ENCODE measurements at regions not wholly inside any gene's neighbourhood (a gene's known extent, or its start where the extent isn't known, plus 50 kb on each side); places are given as distances from the start of the nearest gene placed in this dataset.
A peak's percentile ranks its signal among the peaks of the same experiment; 100 is the strongest.

DNA sequence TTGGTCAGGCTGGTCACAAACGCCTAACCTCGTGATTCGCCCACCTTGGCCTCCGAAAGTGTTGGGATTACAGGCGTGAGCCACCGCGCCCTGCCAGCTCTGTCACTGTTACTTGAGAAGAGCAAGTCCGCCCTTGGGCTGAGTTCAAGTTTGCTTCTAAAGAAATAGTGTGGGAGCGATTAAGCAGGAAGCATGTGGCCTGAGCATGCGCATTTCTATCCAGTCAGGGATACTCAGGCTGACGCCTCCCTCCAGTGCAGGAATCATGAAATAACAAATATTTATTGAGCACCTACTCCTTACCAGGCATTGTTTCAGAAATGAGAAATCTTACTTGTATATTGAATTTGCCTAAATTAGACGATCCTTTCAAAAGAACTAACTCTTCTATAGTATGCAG lies 166.2 kb downstream of the EDN1 start:
- H3K4me3 ChIP-seq (ENCODE audit: control insufficient read depth in 1 of 7, extremely low read depth in 1 of 7, insufficient read depth in 4 of 7, low read depth in 2 of 7, low read length in 6 of 7) = no peak overlapping the region
- peaks cover 3 to 8% (median 7%) of the 10 kb centered on the region in 5 experiments for H3K9me3 ChIP-seq (ENCODE audit: control extremely low read depth in 1 of 5, control insufficient read depth in 4 of 5, insufficient read depth in 2 of 5, low read depth in 1 of 5, low read length in 4 of 5)
- 96% methylated on average over 10 of the region's 12 CpGs for WGBS (ENCODE audit: insufficient coverage)
- ChIA-PET POLR2A (no interaction called here), CTCF (no interaction called here)
- H3K27ac ChIP-seq (ENCODE audit: insufficient read depth in 1 of 2, low read depth in 1 of 2, low read length in 2 of 2, poor library complexity in 1 of 2, severe bottlenecking in 2 of 2) = no peak overlapping the region
- H3K4me1 ChIP-seq (ENCODE audit: control extremely low read depth in 1 of 4, control insufficient read depth in 4 of 4, insufficient read depth in 4 of 4, low read length in 3 of 4) = no peaks in the 10 kb centered on the region
- no peaks in the 10 kb centered on the region for H3K27me3 ChIP-seq (replicated peaks in 2 of 5; ENCODE audit: control insufficient read depth in 4 of 5, insufficient read depth in 5 of 5, low read length in 4 of 5)
- H3K36me3 ChIP-seq (ENCODE audit: control insufficient read depth in 4 of 4, insufficient read depth in 4 of 4, low read length in 3 of 4) = no peaks in the 10 kb centered on the region
- DNase-seq = no peak

DNA sequence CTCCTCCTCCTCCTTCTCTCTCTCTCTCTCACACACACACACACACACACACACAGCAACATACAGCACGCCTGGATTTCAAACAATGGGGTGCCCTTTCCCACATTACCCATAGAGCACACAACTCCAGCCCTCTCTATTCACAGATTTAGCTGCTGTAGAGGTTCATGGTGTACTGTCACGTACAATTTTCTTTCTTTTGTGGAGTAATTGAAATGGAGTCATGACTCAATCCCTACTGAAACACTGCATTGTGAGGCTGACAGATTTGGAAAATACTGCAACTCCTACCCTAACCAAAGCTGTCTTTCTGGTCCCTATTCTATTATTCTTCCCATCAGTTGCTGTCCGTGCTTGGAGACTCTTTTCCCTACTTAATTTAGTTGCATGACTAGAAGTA lies 166.9 kb downstream of the EDN1 start:
- Histone ChIP-seq H3K36me3 (ENCODE audit: control insufficient read depth in 4 of 4, insufficient read depth in 4 of 4, low read length in 3 of 4) (no peaks in the 10 kb centered on the region), H3K27me3 (replicated peaks in 2 of 5; ENCODE audit: control insufficient read depth in 4 of 5, insufficient read depth in 5 of 5, low read length in 4 of 5) (no peaks in the 10 kb centered on the region), H3K27ac (ENCODE audit: insufficient read depth in 1 of 2, low read depth in 1 of 2, low read length in 2 of 2, poor library complexity in 1 of 2, severe bottlenecking in 2 of 2) (no peak overlapping the region), H3K4me3 (ENCODE audit: control insufficient read depth in 1 of 7, extremely low read depth in 1 of 7, insufficient read depth in 4 of 7, low read depth in 2 of 7, low read length in 6 of 7) (no peak overlapping the region), H3K4me1 (ENCODE audit: control extremely low read depth in 1 of 4, control insufficient read depth in 4 of 4, insufficient read depth in 4 of 4, low read length in 3 of 4) (no peaks in the 10 kb centered on the region), H3K9me3 (ENCODE audit: control extremely low read depth in 1 of 5, control insufficient read depth in 4 of 5, insufficient read depth in 2 of 5, low read depth in 1 of 5, low read length in 4 of 5) (peaks cover 3 to 8% (median 7%) of the 10 kb centered on the region in 5 experiments)
- CTCF ChIA-PET = no interaction called here
- no peak for DNase-seq
- WGBS (ENCODE audit: insufficient coverage) = no CpG with 5 or more reads among the region's 3 CpGs
- POLR2A ChIA-PET = no interaction called here

DNA sequence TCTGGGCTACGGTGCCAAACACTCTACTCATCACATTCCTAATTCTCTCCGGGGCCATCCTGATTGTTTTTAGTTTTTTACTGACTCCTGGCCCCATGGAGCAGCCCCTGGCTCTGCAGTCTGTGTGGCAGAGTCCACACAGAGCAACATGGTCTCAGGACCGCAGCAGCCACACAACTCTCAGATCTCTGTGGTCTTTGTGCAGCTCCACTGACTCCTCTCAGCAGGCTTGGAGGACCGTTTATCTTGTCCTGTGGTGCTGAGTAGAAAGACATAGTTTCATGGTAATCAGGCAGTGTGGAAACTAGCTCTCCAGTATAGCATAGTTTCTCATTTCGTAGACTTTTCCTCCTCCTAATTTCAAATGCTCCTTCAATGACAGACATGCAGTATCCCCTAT lies 168.4 kb downstream of the EDN1 start:
- no peak for DNase-seq
- CTCF ChIA-PET = no interaction called here
- peaks cover 0 to 3% (median 3%) of the 10 kb centered on the region in 5 experiments for H3K9me3 ChIP-seq (ENCODE audit: control extremely low read depth in 1 of 5, control insufficient read depth in 4 of 5, insufficient read depth in 2 of 5, low read depth in 1 of 5, low read length in 4 of 5)
- 94% methylated on average over 4 of the region's 5 CpGs for WGBS (ENCODE audit: insufficient coverage)
- H3K27ac ChIP-seq (ENCODE audit: insufficient read depth in 1 of 2, low read depth in 1 of 2, low read length in 2 of 2, poor library complexity in 1 of 2, severe bottlenecking in 2 of 2) = no peak overlapping the region
- no peak overlapping the region for H3K4me3 ChIP-seq (ENCODE audit: control insufficient read depth in 1 of 7, extremely low read depth in 1 of 7, insufficient read depth in 4 of 7, low read depth in 2 of 7, low read length in 6 of 7)
- no peaks in the 10 kb centered on the region for H3K36me3 ChIP-seq (ENCODE audit: control insufficient read depth in 4 of 4, insufficient read depth in 4 of 4, low read length in 3 of 4)
- no peaks in the 10 kb centered on the region for H3K4me1 ChIP-seq (ENCODE audit: control extremely low read depth in 1 of 4, control insufficient read depth in 4 of 4, insufficient read depth in 4 of 4, low read length in 3 of 4)
- no peaks in the 10 kb centered on the region for H3K27me3 ChIP-seq (replicated peaks in 2 of 5; ENCODE audit: control insufficient read depth in 4 of 5, insufficient read depth in 5 of 5, low read length in 4 of 5)
- POLR2A ChIA-PET = no interaction called here

DNA sequence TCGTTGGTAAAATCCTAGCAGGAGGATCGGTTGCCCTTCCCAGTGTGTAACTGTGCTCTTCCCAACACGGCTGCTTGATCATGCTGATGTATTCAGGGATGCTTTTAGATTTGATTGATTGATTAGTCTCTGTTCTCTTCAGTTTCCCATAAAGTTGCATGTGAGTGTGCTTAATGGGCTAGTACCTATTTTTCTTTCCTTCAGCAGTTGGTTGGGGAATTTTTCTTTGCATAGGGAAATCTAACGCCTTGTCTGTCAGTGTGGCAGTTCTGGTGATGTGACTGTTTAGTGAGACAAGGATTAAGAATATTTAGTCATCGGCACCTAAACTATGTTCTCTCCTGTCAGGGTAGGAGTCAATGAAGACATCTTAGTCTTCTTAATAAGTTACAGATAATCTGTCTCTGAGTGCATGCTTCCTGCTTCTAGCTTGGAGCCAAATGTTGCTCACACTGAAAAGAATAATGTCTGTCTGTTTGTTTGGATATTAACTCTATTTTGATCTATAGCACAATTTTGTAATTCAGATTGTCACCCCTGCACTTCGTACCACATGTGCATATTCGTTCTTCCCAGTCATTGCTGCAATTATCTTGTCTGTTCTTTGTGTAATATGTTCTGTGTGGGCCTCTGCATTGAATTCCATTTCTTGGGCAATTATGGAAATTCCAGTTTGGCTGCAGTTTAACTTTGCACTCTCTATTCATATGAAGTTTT lies 169.9 kb downstream of the EDN1 start:
- 100% methylated on average over 1 of the region's 7 CpGs for WGBS (ENCODE audit: insufficient coverage)
- ChIA-PET POLR2A (no interaction called here), CTCF (no interaction called here)
- no peak overlapping the region for H3K27ac ChIP-seq (ENCODE audit: insufficient read depth in 1 of 2, low read depth in 1 of 2, low read length in 2 of 2, poor library complexity in 1 of 2, severe bottlenecking in 2 of 2)
- H3K9me3 ChIP-seq (ENCODE audit: control extremely low read depth in 1 of 5, control insufficient read depth in 4 of 5, insufficient read depth in 2 of 5, low read depth in 1 of 5, low read length in 4 of 5) = peaks cover 0 to 1% (median 0%) of the 10 kb centered on the region in 5 experiments
- H3K36me3 ChIP-seq (ENCODE audit: control insufficient read depth in 4 of 4, insufficient read depth in 4 of 4, low read length in 3 of 4) = no peaks in the 10 kb centered on the region
- no peaks in the 10 kb centered on the region for H3K27me3 ChIP-seq (replicated peaks in 2 of 5; ENCODE audit: control insufficient read depth in 4 of 5, insufficient read depth in 5 of 5, low read length in 4 of 5)
- DNase-seq = no peak
- no peak overlapping the region for H3K4me3 ChIP-seq (ENCODE audit: control insufficient read depth in 1 of 7, extremely low read depth in 1 of 7, insufficient read depth in 4 of 7, low read depth in 2 of 7, low read length in 6 of 7)
- H3K4me1 ChIP-seq (ENCODE audit: control extremely low read depth in 1 of 4, control insufficient read depth in 4 of 4, insufficient read depth in 4 of 4, low read length in 3 of 4) = no peaks in the 10 kb centered on the region

DNA sequence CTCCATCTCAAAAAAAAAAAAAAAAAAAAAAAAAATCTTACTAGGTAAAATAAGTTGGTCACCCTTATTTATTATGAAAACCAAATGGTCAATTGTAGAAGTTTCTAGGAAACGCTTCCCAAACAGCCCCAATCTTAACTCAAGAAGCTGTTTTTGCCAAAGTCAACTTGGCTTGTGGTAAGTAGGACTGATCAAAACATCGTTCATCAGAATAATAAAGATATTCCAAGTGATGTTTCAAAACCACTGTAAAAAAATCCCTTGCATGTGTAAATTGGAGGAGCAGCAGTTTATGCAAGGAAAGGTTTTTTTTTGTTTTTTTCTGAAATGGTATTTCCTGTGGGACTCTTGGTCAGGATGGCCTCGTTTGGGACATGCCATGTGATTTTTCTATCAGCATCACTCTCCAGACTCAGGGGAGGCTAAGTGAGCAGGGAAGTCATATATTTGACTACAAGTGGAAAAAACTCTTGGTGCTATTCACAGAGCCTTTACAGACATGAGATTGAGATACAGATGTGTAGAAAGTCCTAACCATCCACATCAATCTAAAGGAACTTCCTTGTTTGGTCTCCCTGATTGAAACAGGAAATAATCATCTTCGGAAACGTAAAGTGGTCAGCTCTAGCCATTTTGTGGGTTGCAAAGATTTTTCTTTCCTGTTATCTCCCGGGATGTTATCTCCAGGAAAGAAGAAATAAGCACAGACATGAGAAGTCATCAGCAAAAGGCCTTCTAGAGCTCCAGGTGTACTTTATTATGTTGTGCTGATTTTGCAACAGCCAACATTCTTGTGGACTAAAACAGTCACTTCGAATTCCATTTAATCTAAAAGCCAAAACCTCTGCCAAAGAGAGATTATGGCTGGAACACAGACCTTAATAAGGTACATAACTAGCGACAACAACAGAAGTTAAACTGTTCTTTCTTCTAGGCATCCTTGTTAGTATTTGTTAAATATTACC lies 177.8 kb downstream of the EDN1 start:
- Histone ChIP-seq H3K4me1 (ENCODE audit: control extremely low read depth in 1 of 4, control insufficient read depth in 4 of 4, insufficient read depth in 4 of 4, low read length in 3 of 4) (no peaks in the 10 kb centered on the region), H3K9me3 (ENCODE audit: control extremely low read depth in 1 of 5, control insufficient read depth in 4 of 5, insufficient read depth in 2 of 5, low read depth in 1 of 5, low read length in 4 of 5) (no peaks in the 10 kb centered on the region), H3K27me3 (replicated peaks in 2 of 5; ENCODE audit: control insufficient read depth in 4 of 5, insufficient read depth in 5 of 5, low read length in 4 of 5) (no peaks in the 10 kb centered on the region), H3K4me3 (ENCODE audit: control insufficient read depth in 1 of 7, extremely low read depth in 1 of 7, insufficient read depth in 4 of 7, low read depth in 2 of 7, low read length in 6 of 7) (no peak overlapping the region), H3K27ac (ENCODE audit: insufficient read depth in 1 of 2, low read depth in 1 of 2, low read length in 2 of 2, poor library complexity in 1 of 2, severe bottlenecking in 2 of 2) (no peak overlapping the region), H3K36me3 (ENCODE audit: control insufficient read depth in 4 of 4, insufficient read depth in 4 of 4, low read length in 3 of 4) (no peaks in the 10 kb centered on the region)
- ChIA-PET POLR2A (no interaction called here), CTCF (no interaction called here)
- DNase-seq = no peak
- 25% methylated on average over 4 of the region's 8 CpGs for WGBS (ENCODE audit: insufficient coverage)

DNA sequence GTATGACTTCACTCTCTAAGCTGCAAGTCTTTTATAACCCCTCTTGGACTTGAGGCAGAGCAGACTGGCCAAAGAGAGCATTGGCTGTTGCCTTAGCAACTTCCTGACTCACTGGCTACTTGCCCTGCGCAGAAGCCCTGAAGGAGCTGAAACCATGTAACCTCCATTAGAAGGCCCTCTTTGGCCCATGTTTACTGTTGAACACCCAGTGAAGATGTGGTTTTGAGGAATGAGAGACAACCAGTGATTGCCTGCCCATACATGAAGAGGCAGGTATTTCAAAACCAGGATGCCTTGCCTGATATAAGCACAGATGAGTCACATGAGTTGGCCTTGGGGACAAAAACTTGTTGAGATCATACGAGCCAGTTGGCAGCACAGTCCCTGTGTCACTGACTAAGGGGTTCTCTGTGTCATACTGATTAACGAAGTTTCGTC lies 182.5 kb downstream of the EDN1 start:
- no peak overlapping the region for H3K27ac ChIP-seq (ENCODE audit: insufficient read depth in 1 of 2, low read depth in 1 of 2, low read length in 2 of 2, poor library complexity in 1 of 2, severe bottlenecking in 2 of 2)
- H3K9me3 ChIP-seq (ENCODE audit: control extremely low read depth in 1 of 5, control insufficient read depth in 4 of 5, insufficient read depth in 2 of 5, low read depth in 1 of 5, low read length in 4 of 5) = peaks cover 0 to 3% (median 0%) of the 10 kb centered on the region in 5 experiments
- POLR2A ChIA-PET = no interaction called here
- no peaks in the 10 kb centered on the region for H3K4me1 ChIP-seq (ENCODE audit: control extremely low read depth in 1 of 4, control insufficient read depth in 4 of 4, insufficient read depth in 4 of 4, low read length in 3 of 4)
- peak in 1 of 3 donors; percentile 29 for DNase-seq
- H3K27me3 ChIP-seq (replicated peaks in 2 of 5; ENCODE audit: control insufficient read depth in 4 of 5, insufficient read depth in 5 of 5, low read length in 4 of 5) = no peaks in the 10 kb centered on the region
- H3K4me3 ChIP-seq (ENCODE audit: control insufficient read depth in 1 of 7, extremely low read depth in 1 of 7, insufficient read depth in 4 of 7, low read depth in 2 of 7, low read length in 6 of 7) = no peak overlapping the region
- CTCF ChIA-PET = interaction anchor here (3.3 kb wide), 1 partner anchor 10 kb away, joined by 10 read pairs; no protein-coding TSS in a partner anchor
- H3K36me3 ChIP-seq (ENCODE audit: control insufficient read depth in 4 of 4, insufficient read depth in 4 of 4, low read length in 3 of 4) = no peaks in the 10 kb centered on the region
- 75% methylated on average over 1 of the region's 4 CpGs for WGBS (ENCODE audit: insufficient coverage)

DNA sequence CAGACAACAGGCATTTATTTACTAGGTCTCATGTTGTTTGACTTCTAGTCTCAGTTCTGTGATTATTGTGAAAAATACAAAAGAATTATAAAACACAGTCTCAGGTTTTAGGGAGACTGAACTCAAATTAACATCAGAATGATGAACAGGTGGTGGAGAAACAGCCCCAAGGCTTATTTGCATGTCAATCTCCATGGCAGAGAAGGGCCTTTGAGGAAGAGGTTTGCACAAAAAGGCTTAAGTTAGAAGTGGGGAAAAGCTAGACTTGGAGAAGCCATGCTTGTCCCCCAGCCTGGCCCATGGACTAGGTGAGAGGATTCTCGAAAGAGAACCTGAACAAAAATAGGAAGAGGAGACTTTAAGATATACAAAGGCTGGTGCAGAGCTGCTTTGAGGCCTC lies 183.3 kb downstream of the EDN1 start:
- no peaks in the 10 kb centered on the region for H3K27me3 ChIP-seq (replicated peaks in 2 of 5; ENCODE audit: control insufficient read depth in 4 of 5, insufficient read depth in 5 of 5, low read length in 4 of 5)
- DNase-seq = no peak
- H3K4me3 ChIP-seq (ENCODE audit: control insufficient read depth in 1 of 7, extremely low read depth in 1 of 7, insufficient read depth in 4 of 7, low read depth in 2 of 7, low read length in 6 of 7) = no peak overlapping the region
- no peaks in the 10 kb centered on the region for H3K4me1 ChIP-seq (ENCODE audit: control extremely low read depth in 1 of 4, control insufficient read depth in 4 of 4, insufficient read depth in 4 of 4, low read length in 3 of 4)
- peaks cover 0 to 3% (median 0%) of the 10 kb centered on the region in 5 experiments for H3K9me3 ChIP-seq (ENCODE audit: control extremely low read depth in 1 of 5, control insufficient read depth in 4 of 5, insufficient read depth in 2 of 5, low read depth in 1 of 5, low read length in 4 of 5)
- WGBS (ENCODE audit: insufficient coverage) = 100% methylated on average over 1 of the region's 1 CpG
- CTCF ChIA-PET = no interaction called here
- H3K36me3 ChIP-seq (ENCODE audit: control insufficient read depth in 4 of 4, insufficient read depth in 4 of 4, low read length in 3 of 4) = no peaks in the 10 kb centered on the region
- POLR2A ChIA-PET = no interaction called here
- H3K27ac ChIP-seq (ENCODE audit: insufficient read depth in 1 of 2, low read depth in 1 of 2, low read length in 2 of 2, poor library complexity in 1 of 2, severe bottlenecking in 2 of 2) = no peak overlapping the region
